Lower lobe of right lung (tissue), 2 donors: ENCODE measurements at regions not wholly inside any gene's neighbourhood (a gene's known extent, or its start where the extent isn't known, plus 50 kb on each side); places are given as distances from the start of the nearest gene placed in this dataset.

Experiments used
- ATAC-seq, 2 donors: fragments of 200-7000 bp; cut with Tn5 transposase; one replicate each; pipeline ENCODE4 v1.9.1; 2020 to 2022; ENCODE audit warnings: mild to moderate bottlenecking in 2 of 2, moderate library complexity in 2 of 2
- DNase-seq: peaks from one replicate; pipeline ENCODE4 v3.0.0-alpha.2; 2020
- H3K27ac ChIP-seq: fragments of 200-600 bp; one replicate; pipeline ENCODE4 v1.8.0; 2022
- H3K27me3 ChIP-seq: fragments of 200-600 bp; one replicate; pipeline ENCODE4 v1.8.0; 2022; ENCODE audit warnings: low read depth
- H3K36me3 ChIP-seq: fragments of 200-600 bp; one replicate; pipeline ENCODE4 v1.8.0; 2022; ENCODE audit warnings: mild to moderate bottlenecking
- H3K4me1 ChIP-seq: fragments of 200-600 bp; one replicate; pipeline ENCODE4 v1.8.0; 2022
- H3K4me3 ChIP-seq: fragments of 200-600 bp; one replicate; pipeline ENCODE4 v1.8.0; 2022; ENCODE audit warnings: mild to moderate bottlenecking
- H3K9me3 ChIP-seq: fragments of 200-600 bp; one replicate; pipeline ENCODE4 v1.8.0; 2022
- CTCF ChIP-seq: fragments of 200-600 bp; IDR thresholded peaks from one replicate; pipeline ENCODE4 v1.8.0; 2022; ENCODE audit warnings: antibody characterized with exemption, mild to moderate bottlenecking
- intact Hi-C: fragments of 100-400 bp; cut with DNase I; formaldehyde crosslinking; loops from one replicate; pipeline ENCODE4 v1.11.0; 2022
- donor health status: DM: no; HTN: yes; CAD: no; lungs with severe emphysema.

GRCh38 chr1:113283914-113284313 is 106.4 kb upstream of the MAGI3 start:
- H3K4me3 ChIP-seq: no peak overlapping the region
- H3K27me3 ChIP-seq: no peaks in the 10 kb centered on the region
- no peak overlapping the region for H3K27ac ChIP-seq
- DNase-seq: no peak
- H3K4me1 ChIP-seq: no peaks in the 10 kb centered on the region
- H3K9me3 ChIP-seq: no peaks in the 10 kb centered on the region
- no peak for TF ChIP-seq CTCF
- no peaks in the 10 kb centered on the region for H3K36me3 ChIP-seq
- intact Hi-C loops: no loop called here
- ATAC-seq: no peak

- DNase-seq: no peak
- TF ChIP-seq CTCF: no peak
- no peaks in the 10 kb centered on the region for H3K36me3 ChIP-seq
- intact Hi-C loops: no loop called here
- H3K4me3 ChIP-seq: no peak overlapping the region
- ATAC-seq: no peak
- H3K4me1 ChIP-seq: no peaks in the 10 kb centered on the region
- H3K27me3 ChIP-seq: no peaks in the 10 kb centered on the region
- H3K9me3 ChIP-seq: no peaks in the 10 kb centered on the region
- H3K27ac ChIP-seq: no peak overlapping the region
These were observed 104.2 kb upstream of the MAGI3 start for GRCh38 chr1:113286156-113286555.

- H3K27me3 ChIP-seq: no peaks in the 10 kb centered on the region
- intact Hi-C loops: no loop called here
- TF ChIP-seq CTCF: no peak
- H3K36me3 ChIP-seq: no peaks in the 10 kb centered on the region
- ATAC-seq (no peak), DNase-seq (no peak)
- no peak overlapping the region for H3K27ac ChIP-seq
- H3K9me3 ChIP-seq: no peaks in the 10 kb centered on the region
- H3K4me3 ChIP-seq: no peak overlapping the region
- no peaks in the 10 kb centered on the region for H3K4me1 ChIP-seq
These were observed 98.3 kb upstream of the MAGI3 start for GRCh38 chr1:113291777-113292602.

- no peak for DNase-seq
- no peaks in the 10 kb centered on the region for H3K4me1 ChIP-seq
- H3K9me3 ChIP-seq: no peaks in the 10 kb centered on the region
- no peak for TF ChIP-seq CTCF
- no peak overlapping the region for H3K27ac ChIP-seq
- no peaks in the 10 kb centered on the region for H3K27me3 ChIP-seq
- H3K36me3 ChIP-seq: no peaks in the 10 kb centered on the region
- ATAC-seq: no peak
- intact Hi-C loops: no loop called here
- no peak overlapping the region for H3K4me3 ChIP-seq
These were observed 97.6 kb upstream of the MAGI3 start for GRCh38 chr1:113292603-113293255.

GRCh38 chr1:113293256-113293626 is 97.1 kb upstream of the MAGI3 start:
- no peaks in the 10 kb centered on the region for H3K9me3 ChIP-seq
- H3K27me3 ChIP-seq: no peaks in the 10 kb centered on the region
- TF ChIP-seq CTCF: no peak
- H3K27ac ChIP-seq: no peak overlapping the region
- no peak overlapping the region for H3K4me3 ChIP-seq
- no peaks in the 10 kb centered on the region for H3K4me1 ChIP-seq
- DNase-seq (no peak), ATAC-seq (no peak)
- H3K36me3 ChIP-seq: no peaks in the 10 kb centered on the region
- intact Hi-C loops: no loop called here
